GM21447 (cell line): ENCODE measurements at regions not wholly inside any gene's neighbourhood (a gene's known extent, or its start where the extent isn't known, plus 50 kb on each side); places are given as distances from the start of the nearest gene placed in this dataset.
"Not testable (repeated sequence)": the region's sequence is repeated elsewhere in the genome, so short reads cannot be mapped to it uniquely, and the experiment has no call there.

Experiments used
- ATAC-seq: cut with Tn5 transposase; IDR thresholded peaks from one replicate; pipeline ENCODE4 v1.9.1; 2021; ENCODE audit not compliant: unreplicated experiment

GRCh38 chr1:9441451-9442133, 97.7 kb upstream of the SLC25A33 start:
- no peak for ATAC-seq

DNA sequence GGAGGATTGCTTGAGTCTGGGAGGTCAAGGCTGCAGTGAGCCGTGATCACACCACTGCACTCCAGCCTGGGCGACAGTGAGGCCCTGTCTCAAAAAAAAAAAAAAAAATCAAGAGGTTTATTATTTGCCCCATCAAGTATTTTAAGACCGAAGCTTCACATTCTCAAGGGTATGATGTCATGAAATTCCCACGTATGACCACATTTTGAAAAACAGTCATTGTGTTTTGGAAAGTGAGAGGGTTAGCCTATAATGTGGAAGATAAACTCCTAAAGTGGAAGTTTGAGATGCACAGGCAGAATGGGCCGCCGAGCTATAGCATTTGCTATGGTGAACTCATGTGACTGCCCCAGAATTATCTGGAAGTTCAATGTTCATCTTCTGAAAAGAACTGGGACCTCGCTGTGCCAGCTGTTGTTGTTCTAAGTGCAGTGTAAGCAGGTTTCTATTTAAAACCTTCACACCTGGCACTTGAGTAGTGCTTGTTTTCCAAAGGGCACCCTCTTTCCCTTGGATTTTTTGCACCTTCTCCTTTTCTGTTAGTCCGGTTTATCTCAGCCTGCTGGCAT, 96.9 kb upstream of the SLC25A33 start:
- no peak for ATAC-seq

- ATAC-seq, result no peak
Observed at GRCh38 chr1:9442986-9443385, 96.3 kb upstream of the SLC25A33 start.

- no peak for ATAC-seq
Observed at GRCh38 chr1:9443913-9444445, 95.3 kb upstream of the SLC25A33 start.

DNA sequence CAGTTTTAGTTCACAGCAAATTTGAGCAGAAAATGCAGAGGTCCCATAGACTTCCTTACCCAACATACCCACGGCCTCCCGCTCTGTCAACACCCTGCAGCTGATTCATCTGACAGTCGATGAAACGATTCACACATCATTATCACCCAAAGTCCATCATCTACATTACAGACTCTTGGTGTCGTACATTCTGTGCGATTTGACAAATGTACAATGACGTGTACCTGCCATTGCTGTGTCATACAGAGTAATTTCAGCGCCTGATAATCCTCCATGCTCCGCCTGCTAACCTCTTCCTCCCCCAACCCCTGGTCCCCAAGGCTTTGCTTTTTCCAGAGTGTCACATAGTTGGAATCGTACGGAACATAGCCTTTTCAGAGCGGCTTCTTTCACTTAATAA, 94.7 kb upstream of the SLC25A33 start:
- ATAC-seq, result no peak

DNA sequence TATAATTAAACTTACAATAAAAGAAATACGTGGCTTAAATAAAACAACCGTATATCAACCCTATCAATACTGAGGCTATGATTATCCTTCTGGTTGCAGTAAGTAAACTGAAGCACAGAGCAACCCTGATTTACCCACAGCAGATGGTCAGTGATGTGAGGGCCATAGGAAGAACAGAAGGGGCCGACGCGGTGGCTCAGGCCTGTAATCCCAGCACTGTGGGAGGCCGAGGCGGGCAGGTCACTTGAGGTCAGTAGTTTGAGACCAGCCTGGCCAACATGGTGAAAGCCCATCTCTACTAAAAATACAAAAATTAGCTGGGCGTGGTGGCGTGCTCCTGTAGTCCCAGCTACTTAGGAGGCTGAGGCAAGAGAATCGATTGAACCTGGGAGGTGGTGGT, 94.2 kb upstream of the SLC25A33 start:
- ATAC-seq, result not testable (repeated sequence)

DNA sequence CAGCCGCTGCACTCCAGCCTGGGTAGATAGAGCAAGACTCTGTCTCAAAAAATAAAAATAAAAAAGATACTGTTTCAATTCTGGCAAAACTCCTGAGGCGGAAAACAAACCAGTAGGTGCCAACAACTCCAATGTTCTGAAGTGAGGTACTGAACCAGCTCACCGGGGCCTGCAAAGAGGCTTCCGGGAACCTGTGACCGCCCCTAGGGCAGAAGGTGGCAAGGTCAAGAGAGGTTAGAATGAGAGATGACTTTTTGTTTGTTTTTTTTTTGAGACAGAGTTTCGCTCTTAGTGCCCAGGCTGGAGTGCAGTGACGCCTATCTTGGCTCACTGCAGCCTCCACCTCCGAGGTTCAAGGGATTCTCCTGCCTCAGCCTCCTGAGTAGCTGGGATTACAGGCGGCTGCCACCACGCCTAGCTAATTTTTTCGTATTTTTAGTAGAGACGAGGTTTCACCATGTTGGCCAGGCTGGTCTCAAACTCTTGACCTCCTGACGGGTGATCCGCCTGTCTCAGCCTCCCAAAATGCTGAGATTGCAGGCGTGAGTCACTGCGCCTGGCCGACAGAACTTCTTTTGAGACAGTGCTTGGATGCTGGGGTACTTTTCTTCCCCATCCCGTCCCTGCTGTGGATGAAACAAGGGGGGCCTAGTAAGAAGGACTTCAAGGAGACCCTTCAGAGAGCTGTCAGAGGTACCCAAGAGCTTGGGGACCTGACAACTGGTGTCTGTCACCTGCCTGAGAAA, 91.9 kb upstream of the SLC25A33 start:
- no peak for ATAC-seq

- ATAC-seq, result no peak
Observed at GRCh38 chr1:9448132-9449109, 90.8 kb upstream of the SLC25A33 start.

DNA sequence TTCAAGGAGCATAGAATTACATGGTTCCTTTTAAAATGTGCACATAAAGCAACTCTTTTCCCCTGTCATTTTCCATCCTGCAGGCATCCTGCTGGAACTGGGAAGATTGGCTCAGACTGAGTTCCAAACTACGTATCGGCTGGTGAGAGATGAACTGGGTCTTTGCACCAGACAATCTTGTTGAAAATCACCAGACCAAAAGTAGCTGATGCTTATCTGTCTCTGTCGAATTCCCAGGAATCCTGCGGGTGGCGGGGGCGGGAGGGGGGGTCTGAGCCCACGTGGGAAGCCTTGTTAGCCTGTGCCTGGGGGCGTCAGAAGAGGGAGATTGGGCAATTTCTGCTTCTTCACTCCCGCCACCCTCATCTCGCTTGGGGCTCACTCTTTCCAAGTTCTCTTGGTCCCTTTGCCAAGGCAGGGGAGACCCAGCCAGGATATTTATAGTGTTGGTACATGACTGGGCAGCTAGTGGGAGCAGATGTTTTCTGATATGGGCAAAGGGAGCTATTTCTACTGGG, 90.1 kb upstream of the SLC25A33 start:
- no peak for ATAC-seq

DNA sequence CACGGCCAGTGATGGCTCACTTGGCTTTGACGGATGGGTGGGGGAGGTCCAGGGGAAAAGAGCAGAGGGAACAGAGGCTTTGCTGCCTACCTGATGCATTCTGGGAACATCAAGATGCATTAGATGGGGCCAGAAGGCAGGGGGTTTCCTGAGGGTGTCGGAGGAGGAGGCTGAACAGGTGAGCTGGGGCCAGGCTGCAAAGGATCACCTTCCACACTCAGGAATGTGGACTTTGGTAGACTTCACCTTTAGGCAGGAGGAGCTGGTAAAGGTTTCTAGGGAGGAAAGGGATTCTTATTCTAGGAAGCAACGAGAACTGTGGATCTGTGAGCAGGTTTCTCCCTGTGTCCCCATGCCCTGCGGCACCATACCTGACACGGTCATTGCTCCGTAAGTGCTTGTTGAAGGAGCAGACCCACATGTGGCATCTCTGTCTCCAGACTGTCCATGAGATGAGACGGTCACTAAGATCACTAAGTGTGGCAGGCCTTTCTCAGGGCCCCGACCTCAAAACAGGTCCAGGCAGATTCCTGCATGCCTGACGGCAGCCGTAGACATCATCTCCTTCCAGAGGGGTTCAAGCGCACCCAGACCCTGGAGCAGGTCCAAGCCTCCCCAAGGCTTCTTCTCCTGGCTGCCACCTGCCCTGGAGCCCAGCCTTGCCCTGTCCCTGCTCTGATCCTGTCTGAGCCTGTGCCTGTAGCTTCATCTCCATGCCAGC, 89.1 kb upstream of the SLC25A33 start:
- ATAC-seq, result no peak

GRCh38 chr1:9451081-9451480, 88.2 kb upstream of the SLC25A33 start:
- ATAC-seq, result no peak

GRCh38 chr1:9452516-9453140, 86.6 kb upstream of the SLC25A33 start:
- ATAC-seq, result no peak

GRCh38 chr1:9453375-9453774, 85.9 kb upstream of the SLC25A33 start:
- no peak for ATAC-seq

DNA sequence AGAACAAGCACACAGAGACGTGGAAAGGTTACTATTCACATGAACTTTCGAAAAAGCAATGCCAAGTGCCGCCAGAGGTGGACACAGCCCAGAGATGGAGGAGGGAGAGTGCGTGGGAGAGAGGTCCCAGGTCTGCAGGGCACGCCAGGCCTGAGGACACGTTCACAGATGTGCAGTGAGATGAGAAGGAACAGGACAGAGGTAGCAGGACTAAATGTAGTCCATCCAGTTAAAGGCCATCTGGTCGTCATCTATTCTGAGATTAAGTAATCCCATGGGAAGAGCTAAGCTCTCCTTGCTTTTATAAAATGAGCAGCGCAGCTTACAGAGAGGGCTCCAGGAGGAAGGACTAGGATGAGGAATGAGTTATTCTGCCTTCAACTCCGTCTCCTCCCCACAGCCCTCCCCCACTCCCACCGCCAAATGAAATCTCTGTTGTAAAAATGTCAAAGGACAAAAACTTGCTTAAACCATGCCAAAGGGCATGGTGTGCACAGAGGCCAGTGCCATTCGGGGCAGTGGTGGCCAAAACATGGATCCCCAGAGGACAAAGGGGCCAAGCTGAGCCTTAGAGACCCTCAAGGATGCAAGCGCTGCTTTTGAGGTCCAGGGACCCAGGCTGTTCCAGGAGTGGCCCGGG, 85.4 kb upstream of the SLC25A33 start:
- no peak for ATAC-seq

DNA sequence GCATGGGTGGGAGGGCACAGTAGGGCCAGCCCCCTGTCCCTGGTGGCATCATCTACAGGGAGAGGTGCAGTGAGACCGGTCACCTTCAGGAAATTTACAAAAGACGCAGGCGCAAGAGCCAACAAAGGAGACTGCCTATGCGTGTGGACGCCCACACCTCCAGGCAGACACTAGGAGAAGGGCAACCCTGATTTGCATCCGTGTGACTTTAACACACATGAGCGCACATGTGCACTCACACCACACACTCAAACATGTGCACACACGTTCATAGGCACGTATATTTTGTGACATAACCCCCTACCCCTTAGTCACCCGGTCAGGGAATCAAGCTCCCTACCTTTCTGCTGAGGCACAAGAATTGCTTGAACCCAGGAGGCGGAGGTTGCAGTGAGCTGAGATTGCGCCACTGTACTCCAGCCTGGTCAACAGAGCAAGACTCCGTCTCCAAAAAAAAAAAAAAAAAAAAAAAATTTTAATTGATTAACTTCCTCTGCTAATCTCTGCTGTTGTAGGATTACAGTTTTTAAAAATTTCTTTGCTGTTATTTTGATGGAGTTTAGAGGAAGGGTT, 84.7 kb upstream of the SLC25A33 start:
- ATAC-seq, result no peak

- no peak for ATAC-seq
Observed at GRCh38 chr1:9455487-9456234, 83.6 kb upstream of the SLC25A33 start.

GRCh38 chr1:9456833-9457232, 82.4 kb upstream of the SLC25A33 start:
- no peak for ATAC-seq

DNA sequence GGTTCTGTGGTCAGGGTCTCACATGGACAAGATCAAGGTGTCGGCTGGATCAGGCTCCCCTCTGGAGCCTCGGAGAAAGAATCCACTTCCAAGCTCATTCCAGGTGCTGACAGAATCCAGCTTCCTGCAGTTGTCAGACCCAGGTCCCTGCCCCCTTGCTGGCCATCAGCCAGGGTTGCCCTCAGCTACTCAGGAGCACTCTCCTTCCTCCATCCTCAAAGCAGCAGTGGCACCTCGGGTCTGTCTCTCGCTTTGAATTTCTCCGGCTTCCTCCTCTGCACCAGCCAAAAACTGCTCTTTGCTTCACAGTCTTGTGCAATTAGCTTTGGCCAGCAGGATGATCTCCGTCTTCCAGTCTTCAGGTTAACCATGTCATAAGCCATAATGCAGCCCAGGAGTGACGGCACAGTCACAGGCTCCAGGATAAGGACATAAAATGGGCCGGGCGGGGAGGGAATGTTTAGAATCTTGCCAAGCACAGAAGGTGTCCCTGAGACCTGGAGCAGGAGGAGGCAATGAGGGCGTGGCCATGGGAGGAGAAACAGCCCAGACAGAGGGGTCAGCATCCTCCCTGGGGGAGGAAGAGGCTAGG, 79.4 kb upstream of the SLC25A33 start:
- no peak for ATAC-seq
